Suprapubic skin (tissue), 4 donors: ENCODE measurements at regions not wholly inside any gene's neighbourhood (a gene's known extent, or its start where the extent isn't known, plus 50 kb on each side); places are given as distances from the start of the nearest gene placed in this dataset.

ENCODE experiments used
- CTCF ChIP-seq, 2 donors: fragments of 200-600 bp in 1 of 2; fragments of 450-650 bp in 1 of 2; sonication (generic) in 1 of 2; IDR thresholded peaks; one replicate each; pipeline ENCODE4 v1.5.1; 2016 to 2019; ENCODE audit warnings: antibody characterized with exemption in 2 of 2, mild to moderate bottlenecking in 1 of 2, moderate library complexity in 1 of 2
- POLR2A ChIP-seq, 2 donors: fragments of 450-650 bp; IDR thresholded peaks; one replicate each; pipeline ENCODE4 v1.6.1; 2017; ENCODE audit warnings: antibody characterized with exemption in 2 of 2, mild to moderate bottlenecking in 2 of 2, moderate library complexity in 2 of 2
- POLR2AphosphoS5 ChIP-seq, 3 donors: sonication (generic); formaldehyde crosslinking; IDR thresholded peaks; one replicate each; pipeline ENCODE4 v1.6.1; 2017; ENCODE audit warnings: antibody characterized with exemption in 3 of 3

GRCh38 chr7:9240001-9240400 lies 806.6 kb downstream of the NXPH1 start:
- no peak for TF ChIP-seq CTCF (IDR thresholded peaks at IDR 0.05)
- TF ChIP-seq POLR2A (IDR thresholded peaks at IDR 0.05) = no peak
- no peak for TF ChIP-seq POLR2AphosphoS5 (IDR thresholded peaks at IDR 0.05)
